Ishikawa (cell line): ENCODE measurements at regions not wholly inside any gene's neighbourhood (a gene's known extent, or its start where the extent isn't known, plus 50 kb on each side); places are given as distances from the start of the nearest gene placed in this dataset.

Experiments used
- CEBPB ChIP-seq: IDR thresholded peaks from 2 replicates; pipeline ENCODE4 v1.6.1; 2012
- CREB1 ChIP-seq: IDR thresholded peaks from 2 replicates; pipeline ENCODE4 v1.6.1; 2012; ENCODE audit warnings: low read depth
- EGR1 ChIP-seq: IDR thresholded peaks from 2 replicates; pipeline ENCODE4 v1.6.1; 2012
- EP300 ChIP-seq: IDR thresholded peaks from 2 replicates; pipeline ENCODE4 v1.6.1; 2012; ENCODE audit warnings: borderline replicate concordance
- MAX ChIP-seq: IDR thresholded peaks from 2 replicates; pipeline ENCODE4 v1.6.1; 2012
- NFIC ChIP-seq: IDR thresholded peaks from 2 replicates; pipeline ENCODE4 v1.6.1; 2012
- RAD21 ChIP-seq: IDR thresholded peaks from 2 replicates; pipeline ENCODE4 v1.6.1; 2012; ENCODE audit warnings: low read depth
- TAF1 ChIP-seq: IDR thresholded peaks from 2 replicates; pipeline ENCODE4 v1.6.1; 2012; ENCODE audit warnings: low read depth, mild to moderate bottlenecking
- TCF12 ChIP-seq: IDR thresholded peaks from 2 replicates; pipeline ENCODE4 v1.6.1; 2012; ENCODE audit warnings: low read depth
- USF1 ChIP-seq: IDR thresholded peaks from 2 replicates; pipeline ENCODE4 v1.6.1; 2012
- YY1 ChIP-seq: IDR thresholded peaks from 2 replicates; pipeline ENCODE4 v1.6.1; 2012; ENCODE audit warnings: low read depth
- ZBTB7A ChIP-seq: IDR thresholded peaks from 2 replicates; pipeline ENCODE4 v1.6.1; 2012; ENCODE audit warnings: low read depth
- TF ChIP-seq, protein P1 (sequence below): IDR thresholded peaks from 2 replicates; pipeline ENCODE4 v1.6.1; 2012; ENCODE audit warnings: low read depth, mild to moderate bottlenecking

- TF ChIP-seq EP300 (no peak), TAF1 (no peak), TCF12 (no peak), RAD21 (peak; percentile 84), YY1 (no peak), USF1 (no peak), NFIC (no peak), MAX (peak; percentile 83), EGR1 (no peak), CREB1 (no peak), ZBTB7A (no peak), CEBPB (no peak)
- TF ChIP-seq, protein P1, sequence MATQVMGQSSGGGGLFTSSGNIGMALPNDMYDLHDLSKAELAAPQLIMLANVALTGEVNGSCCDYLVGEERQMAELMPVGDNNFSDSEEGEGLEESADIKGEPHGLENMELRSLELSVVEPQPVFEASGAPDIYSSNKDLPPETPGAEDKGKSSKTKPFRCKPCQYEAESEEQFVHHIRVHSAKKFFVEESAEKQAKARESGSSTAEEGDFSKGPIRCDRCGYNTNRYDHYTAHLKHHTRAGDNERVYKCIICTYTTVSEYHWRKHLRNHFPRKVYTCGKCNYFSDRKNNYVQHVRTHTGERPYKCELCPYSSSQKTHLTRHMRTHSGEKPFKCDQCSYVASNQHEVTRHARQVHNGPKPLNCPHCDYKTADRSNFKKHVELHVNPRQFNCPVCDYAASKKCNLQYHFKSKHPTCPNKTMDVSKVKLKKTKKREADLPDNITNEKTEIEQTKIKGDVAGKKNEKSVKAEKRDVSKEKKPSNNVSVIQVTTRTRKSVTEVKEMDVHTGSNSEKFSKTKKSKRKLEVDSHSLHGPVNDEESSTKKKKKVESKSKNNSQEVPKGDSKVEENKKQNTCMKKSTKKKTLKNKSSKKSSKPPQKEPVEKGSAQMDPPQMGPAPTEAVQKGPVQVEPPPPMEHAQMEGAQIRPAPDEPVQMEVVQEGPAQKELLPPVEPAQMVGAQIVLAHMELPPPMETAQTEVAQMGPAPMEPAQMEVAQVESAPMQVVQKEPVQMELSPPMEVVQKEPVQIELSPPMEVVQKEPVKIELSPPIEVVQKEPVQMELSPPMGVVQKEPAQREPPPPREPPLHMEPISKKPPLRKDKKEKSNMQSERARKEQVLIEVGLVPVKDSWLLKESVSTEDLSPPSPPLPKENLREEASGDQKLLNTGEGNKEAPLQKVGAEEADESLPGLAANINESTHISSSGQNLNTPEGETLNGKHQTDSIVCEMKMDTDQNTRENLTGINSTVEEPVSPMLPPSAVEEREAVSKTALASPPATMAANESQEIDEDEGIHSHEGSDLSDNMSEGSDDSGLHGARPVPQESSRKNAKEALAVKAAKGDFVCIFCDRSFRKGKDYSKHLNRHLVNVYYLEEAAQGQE: no peak
Observed at GRCh38 chr15:98421419-98422129, 226.8 kb upstream of the IGF1R start.
